GM21717 (cell line): ENCODE measurements at regions not wholly inside any gene's neighbourhood (a gene's known extent, or its start where the extent isn't known, plus 50 kb on each side); places are given as distances from the start of the nearest gene placed in this dataset.

Experiments used
- ATAC-seq: cut with Tn5 transposase; IDR thresholded peaks from one replicate; pipeline ENCODE4 v1.9.1; 2021; ENCODE audit warnings: mild to moderate bottlenecking, moderate library complexity; ENCODE audit not compliant: unreplicated experiment

DNA sequence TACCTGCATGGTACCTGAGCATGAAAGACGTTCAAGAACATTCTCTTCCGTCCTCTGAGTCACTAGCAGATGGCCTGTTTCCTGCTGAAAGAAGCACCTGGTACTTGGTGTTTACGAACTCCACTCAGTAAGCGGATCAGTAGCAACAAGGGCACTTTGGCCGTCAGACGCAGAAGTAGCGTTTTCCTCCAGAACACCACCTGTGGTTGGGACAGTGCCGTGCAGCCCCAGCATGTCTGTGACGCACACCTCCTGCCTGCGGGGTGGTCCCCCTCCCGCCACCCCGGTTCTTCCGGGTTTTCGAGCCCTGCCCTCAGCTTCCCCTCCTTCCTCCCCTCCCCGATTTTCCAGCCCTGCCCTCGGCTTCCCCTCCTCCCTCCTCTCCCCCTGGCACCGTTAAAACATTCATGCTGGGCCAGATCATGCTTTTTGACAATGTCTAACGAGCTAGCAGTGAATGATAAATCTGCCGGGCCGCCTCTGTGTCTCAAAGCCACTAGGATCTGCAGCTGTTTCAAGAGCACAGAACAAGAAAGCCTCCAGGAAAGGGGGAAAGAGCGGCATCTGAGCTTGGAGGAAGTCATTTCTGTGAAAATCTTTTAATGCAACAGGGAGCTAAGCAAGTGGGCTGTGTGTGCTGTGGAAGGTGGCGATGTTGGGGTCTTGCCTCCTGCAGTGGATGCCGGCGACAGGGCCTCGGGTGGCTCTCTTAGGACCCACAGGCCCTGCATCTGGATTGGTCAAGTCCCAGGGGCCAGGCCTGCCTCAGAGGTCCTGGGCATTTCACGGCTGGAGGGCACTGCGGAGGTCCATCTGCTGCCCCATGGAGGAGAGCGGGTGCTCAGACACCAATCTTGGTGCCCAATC lies 207.9 kb downstream of the ERMARD start:
- ATAC-seq, result no peak

DNA sequence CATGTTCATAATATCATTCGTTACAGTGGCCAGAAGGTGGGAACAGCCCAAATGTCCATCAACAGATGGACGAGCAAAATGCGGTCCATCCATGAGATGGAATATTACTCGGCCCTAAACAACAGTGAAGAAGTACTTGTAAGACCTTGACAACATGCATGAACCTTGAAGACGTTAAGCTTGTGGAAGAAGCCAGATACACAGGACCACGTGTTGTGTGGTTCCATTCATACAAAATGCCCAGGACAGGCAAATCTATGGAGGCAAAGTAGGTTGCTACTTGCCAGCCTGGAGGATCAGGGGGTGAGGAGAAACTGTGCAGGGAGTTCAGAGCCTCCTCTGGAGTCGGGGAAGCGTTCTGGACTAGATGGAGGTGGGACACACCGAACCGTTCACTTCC lies 207.1 kb downstream of the ERMARD start:
- ATAC-seq, result no peak

DNA sequence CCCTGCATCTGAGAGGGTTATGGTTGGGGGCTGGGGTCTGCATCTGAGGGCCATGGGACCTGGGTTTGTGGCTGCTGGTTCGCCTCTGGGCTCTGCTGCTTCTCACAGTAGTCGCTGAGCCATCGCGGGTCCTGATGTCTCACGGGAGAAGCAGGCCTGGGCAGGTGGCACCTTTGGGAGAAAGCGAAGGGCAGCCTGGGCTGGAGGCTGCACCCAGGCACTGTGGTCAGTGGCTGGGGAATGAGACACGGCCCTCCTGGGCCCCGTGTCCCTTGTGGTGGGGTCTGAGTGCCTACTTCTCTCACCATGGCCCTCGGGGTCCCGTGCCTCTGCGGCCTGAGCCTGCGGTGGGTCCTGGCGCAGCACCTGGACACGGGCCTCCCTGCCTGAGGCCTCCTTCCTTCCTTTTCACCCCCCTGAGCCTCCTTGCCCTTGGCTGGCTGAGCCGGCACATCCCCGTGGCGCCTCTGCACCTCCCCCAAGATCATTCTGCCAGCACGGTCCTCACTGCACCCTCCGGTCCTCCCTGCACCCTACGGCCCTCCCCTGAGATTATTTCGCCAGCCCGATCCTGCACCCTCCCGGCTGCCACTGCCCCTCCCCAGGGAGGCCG lies 206.0 kb downstream of the ERMARD start:
- ATAC-seq, result no peak

DNA sequence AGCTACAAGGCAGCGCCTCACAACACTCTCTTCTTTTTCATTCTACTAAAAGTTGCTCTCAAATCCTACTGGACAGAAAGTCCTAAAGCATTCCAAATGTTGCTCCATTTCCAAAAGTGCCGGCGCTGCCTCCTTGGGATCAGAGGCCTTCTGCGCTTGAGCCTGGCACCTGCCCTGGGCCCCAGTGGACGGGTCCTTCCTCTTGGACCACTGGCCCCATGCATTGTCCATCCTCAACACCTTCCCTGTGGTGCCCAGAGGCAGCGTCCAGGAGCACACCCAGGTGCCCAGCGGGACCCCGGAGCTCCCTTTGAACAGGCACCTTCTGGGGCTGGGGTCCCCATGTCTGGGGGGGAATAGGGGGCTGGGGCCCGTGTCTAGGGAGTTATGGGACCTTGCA lies 205.2 kb downstream of the ERMARD start:
- ATAC-seq, result no peak

DNA sequence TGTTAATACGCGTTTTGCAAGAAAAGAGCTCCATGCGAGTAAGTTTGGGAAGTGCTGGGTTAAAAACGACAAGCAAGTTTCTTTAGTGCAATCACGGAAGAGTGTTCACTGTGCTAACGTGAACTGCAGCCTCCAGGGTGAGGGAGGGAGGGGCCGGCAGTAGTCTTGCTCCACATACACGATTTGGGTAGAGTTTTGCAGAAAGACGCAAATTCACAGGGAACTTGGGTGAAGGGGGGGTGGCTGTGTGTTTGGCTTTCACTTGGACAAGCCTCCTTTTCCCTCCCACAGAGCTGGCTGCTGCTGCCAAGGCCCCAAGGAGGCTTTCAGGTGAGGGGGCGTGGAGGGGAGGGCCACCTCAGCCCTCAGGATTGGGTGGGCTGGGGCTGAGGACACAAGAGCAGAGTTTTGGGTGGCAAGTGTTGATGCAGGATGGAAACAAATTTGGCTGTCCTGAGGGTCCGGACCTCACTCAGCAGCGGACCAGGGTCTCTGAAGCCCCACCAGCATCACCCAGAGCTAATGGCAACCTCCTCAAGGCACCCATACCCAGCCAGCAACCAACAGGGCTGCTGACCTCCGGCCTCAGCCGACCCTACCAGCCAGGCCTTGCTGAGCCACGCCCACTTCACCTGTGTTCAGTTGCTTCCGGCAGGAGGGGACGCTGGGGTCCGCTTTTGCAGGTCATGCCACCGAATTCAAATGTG lies 204.5 kb downstream of the ERMARD start:
- no peak for ATAC-seq

DNA sequence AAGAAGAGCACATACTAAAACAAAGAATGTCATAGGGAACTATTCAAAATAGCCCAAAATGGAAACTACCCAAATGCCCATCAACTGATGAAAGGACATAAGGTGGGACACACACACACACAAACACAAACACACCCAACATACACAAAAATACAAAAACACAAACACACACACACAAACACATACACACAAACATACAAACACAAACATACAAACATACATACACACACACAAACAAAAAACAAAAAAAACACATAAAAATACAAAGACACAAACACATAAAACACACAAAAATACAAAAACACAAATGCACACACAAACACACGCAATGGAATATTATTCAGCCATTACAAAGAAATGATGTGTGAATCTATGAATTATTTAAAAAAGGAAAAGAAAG lies 203.6 kb downstream of the ERMARD start:
- no peak for ATAC-seq

DNA sequence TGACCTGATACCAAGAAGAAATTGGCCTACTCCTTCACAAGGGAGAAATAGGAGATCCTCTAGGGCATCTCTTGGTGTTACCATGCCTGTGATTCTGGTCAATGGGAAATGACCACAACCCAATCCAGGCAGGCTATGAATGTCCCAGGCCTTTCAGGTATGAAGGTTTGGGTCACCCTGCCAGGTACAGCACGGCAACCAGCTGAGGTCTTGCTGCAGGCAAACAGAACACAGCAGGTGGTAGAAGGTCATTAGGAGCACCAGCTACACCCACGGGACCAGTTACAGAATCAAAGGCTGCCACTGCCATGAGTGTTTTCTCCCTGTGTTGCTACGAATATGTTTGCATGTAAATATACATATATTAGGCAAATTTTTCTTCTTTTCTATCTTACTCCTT lies 202.3 kb downstream of the ERMARD start:
- no peak for ATAC-seq

DNA sequence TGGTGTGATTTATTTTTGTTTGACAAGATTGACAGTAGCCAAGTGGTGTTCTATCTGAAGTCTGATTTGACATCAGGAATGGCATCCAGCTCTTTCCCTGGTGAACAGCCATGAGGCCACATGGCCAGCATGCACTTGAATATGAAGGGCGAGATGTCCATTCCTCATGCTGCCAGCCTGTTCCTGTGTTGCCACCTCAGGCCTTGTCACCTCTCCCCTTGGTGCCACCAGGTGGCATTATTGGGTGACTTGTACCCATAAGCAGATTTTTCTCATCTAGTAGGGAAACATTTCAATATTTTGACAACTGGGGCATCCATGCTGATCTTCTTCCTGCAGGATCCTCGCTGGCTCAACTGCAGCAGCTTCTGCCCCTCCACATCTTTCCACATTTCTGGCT lies 199.1 kb downstream of the ERMARD start:
- ATAC-seq, result no peak

DNA sequence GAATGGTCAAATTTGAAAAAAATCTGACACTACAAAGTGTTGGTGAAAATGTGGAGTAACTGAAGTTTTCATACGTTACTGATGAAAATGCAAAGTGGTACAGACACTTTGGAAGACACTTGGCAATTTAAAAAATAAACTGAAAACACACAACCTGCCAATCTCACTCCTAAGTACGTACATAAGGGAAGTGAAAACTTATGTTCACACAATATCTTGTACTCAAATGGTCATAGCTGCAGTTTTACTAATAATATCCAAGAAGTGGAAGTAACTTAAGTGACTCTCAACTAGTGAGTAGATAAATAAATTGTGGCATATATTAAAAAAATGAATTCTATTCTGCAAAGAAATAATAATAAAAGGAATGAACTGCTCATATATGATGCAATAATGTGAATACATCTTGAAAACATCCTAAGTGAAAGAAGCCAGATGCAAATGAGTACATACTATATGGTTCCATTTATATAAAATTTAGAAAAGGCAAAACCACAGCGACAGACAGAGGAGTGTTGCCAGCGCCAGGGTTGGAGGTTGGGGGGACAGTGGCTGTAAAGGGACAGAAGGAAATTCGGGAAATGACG lies 198.2 kb downstream of the ERMARD start:
- ATAC-seq, result no peak

DNA sequence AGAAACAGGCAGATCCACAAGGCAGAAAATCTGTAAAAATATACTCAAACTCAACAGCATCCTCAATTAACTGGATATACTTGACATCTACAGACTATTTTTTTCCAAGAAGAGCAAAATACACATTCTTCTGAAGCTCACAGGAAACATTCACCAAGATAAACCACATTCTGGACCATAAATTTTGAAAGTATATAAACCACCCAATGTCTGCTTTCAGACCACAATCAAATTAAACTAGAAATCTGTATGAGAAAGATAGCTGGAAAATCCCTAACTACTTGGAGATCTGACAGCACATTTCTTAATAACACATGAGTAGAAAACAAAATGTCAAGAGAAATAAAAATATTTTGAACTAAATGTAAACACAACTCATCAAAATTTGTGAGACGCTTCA lies 195.5 kb downstream of the ERMARD start:
- ATAC-seq, result no peak

DNA sequence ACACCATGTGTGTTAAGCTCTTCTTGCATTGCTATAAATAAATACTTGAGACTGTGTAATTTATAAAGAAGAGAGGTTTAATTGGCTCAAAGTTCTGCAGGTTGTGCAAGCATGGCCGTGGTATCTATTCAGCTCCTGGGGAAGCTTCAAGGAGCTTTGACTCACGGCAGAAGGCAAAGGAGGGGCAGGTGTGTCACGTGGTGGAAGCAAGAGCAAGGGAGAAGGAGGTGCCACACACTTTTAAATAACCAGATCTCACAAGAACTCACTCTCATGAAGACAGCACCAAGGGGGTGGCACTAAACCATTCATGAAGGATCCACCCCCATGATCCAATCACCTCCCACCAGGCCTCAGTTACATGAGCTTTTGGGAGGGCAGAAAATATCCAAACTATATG lies 193.7 kb downstream of the ERMARD start:
- ATAC-seq, result no peak

DNA sequence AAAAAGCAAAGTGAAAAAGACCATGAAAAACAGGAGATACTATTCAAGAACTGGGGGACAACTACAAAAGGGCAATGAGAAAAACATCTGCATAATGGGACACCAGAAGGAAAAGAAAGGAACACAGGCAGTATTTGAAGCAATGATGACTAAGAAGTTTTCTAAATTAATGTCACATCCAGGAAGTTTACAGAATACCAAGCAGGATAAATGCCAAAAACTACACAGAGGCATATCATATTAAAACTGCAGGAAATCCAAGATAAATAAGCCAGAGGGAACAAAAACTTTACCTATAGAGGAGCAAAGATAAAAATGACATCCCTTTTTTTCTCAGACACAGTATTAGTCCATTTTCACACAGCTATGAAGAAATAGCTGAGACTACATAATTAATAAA lies 193.0 kb downstream of the ERMARD start:
- ATAC-seq, result no peak

DNA sequence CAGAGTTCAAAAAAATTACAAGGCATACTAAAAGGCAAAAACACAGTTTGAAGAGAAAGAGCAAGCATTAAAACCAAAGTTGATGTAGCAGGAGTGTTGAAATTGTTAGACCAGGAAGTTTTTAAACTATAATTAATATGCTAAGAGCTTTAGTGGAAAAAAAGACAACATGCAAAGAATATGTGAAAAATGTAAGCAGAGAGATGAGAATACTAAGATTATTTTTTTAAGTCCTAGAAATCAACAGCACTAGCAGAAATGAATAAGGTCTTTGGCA lies 192.6 kb downstream of the ERMARD start:
- no peak for ATAC-seq

DNA sequence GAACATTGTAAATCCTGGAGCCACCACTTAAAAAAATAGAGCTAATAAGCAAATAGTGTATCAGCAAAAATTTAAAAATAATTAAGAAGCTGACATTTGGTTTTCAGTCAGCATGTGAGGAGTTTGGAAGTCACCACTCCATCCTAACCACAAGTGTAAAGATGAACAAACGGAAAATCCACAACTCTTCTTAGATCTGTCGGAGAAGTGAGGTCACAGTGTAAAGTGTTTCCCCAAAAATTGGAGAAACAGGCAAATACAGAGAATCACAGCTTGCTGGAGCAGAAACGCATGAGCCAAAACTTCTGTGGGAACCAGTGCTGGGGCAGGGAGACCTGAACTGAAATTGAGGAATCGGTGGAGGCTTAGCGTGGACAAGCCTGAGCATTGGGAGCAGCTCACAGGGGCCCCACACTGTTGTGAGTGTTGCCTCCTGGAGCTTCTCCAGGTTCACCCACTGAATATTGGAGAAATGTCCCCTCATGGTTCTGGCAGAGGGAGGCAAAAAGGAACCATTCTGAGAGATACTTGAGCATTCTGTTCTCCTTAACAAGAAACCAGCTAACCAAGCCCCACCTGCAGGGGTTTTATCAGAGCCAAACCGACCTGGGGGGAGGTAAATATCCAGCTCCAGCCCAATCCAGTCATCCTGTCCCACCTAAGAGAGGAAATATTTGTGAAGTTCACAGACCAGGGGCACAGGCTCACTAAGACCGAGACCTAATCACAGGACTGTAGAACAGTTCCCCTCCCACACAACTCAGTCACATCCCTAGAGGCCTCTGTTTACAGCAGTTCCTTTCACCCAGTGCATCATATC lies 192.0 kb downstream of the ERMARD start:
- no peak for ATAC-seq

DNA sequence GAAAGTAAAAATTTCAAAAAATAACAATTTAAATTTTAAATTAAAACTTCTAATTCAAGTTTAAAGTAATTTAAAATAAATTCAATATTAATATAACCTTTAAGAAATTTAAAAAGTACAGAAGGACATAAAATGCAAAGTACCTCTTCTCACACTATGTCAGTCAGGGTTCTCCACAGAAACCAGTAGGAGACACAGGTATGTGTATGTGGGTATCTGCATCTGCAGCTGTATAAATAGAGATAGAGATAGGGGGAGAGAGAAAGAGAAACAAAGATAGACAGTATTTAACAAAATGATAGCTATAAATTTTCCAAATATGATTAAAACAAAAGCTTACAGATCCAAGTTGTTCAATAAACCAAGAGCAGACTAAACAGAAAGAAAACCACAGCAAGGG lies 190.8 kb downstream of the ERMARD start:
- ATAC-seq, result no peak

DNA sequence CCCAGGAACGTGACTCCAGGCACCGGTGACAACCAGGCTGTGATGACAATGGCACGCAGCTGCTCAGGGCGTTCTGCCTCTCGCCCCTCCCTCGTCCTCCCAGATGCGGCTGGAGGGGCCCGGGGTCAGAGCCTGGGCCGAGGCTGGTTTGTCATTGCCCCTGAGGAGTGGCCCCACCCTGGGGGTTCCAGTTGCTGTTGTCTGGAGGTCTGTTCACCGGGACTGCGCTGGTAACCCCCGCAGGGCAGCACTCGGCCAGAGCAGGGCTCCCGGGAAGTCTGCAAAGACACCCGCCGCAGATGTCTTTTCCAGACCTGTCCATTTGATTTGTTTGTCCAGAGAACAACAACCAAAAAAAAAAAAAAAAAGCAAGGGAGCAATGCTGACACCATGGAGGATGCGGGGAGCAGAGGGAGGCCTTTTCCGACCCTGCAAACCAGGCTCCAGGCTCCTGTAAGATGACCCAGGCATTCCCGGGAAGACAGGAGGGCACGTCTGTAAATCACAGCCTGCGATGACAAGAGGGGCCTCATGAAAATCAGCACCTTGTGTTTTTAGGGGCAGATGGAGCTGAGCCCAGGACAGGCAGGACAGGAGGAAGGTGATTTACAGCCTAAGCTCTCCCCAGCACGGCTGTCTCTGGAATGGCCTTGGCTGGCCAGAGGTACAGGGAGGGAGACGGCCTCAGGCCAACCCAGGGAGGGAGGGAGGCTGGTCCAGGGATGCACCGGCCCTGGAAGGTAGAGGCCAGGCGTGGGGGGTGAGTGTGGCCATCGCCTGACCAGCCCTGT lies 189.3 kb downstream of the ERMARD start:
- no peak for ATAC-seq

DNA sequence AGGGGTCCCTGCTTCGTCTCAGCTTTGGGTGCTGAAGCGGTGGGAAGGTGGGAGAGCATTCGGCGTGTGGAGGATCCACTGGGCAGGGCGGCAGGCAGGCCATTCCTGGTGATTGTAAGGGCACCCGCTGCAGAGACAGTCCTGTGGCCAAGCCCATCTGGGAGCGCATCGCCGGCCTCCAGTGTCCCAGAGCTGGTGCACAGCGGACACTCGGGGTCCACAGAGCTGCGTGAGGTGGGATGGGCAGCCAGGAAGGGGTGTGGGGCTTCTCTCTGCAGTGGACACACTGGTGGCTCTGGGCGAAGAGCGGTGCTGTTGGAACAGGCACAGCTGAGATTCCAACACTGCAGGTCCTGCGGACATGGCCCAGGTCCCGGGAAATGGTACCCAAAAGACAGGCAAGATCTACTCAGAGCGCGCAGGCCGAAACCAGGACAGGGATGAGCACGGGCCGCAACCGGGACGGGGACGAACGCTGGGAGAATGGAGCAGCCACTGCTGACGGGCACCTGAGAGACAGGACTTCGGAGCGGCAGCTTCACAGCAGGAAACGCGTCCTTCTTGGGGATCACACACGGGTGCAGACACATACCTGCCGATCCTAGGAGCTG lies 188.2 kb downstream of the ERMARD start:
- no peak for ATAC-seq

DNA sequence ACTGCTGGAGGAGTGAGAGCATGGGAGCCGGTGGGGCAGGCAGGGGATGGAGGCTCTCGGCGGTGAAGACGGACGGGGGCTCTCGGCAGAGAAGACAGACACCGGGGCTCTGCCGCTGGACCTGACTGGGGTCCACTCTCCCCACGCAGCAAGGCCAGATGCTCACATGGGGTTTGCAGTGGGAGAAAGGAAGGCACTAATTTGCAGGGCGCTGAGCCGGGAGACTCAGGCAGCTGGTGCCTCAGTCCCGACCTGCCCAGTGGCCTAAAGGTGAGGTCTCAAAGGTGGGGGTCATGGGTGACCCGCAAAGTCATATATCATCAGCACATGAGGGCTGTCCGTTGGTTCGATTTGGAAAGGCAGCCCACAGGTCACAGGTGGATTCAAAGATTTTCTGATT lies 187.3 kb downstream of the ERMARD start:
- ATAC-seq, result no peak

DNA sequence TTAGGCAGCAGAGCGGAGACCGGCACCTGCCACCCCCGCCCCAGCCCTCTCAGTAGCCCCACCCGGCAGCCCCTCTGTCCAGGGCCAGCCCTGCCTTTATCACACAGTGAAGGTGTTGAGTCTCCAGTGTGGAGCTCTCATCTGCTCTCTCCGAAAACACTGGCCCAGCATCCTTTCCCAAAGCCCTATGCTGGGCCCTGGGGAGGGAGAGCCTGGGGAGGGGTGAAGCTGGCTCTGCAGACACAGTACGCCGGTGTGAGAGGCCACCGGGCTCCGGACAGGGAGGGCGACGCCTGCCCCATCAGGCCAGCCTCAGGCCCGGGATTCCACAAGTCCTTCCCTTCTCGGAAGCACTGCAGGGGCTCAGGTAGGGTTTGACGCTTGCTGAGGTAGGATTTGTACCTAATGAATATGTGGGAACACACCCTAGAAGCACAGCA lies 186.9 kb downstream of the ERMARD start:
- no peak for ATAC-seq
